Right lung (tissue), 2 donors: ENCODE measurements at regions not wholly inside any gene's neighbourhood (a gene's known extent, or its start where the extent isn't known, plus 50 kb on each side); places are given as distances from the start of the nearest gene placed in this dataset.

Experiments used
- DNase-seq, 2 donors: peaks; one replicate each; pipeline ENCODE4 v3.0.0-alpha.2; 2013

DNA sequence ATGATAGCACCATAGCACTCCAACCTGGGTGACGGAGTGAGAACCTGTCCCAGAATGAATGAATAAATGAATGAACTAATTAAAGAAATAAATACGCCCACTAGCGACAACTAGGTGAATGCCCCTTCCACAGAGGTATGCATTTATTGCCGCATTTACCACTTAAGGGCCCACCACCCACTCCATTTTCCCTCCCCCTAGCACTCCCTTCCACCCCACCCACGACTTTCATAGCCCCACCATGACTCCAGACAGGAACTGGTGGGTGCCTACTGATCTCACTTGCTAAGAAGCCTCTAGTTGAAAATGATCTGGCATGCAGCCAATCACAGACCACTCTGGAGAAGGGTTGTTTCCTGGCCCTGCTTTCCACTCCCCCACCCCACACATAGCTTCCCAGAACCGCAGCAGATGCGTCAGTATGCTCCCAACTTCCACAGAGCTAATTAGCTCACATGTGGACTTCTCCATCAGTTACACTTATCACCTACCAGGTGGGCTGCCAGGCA is 167.6 kb downstream of the WT1 start:
- DNase-seq, result no peak

- no peak for DNase-seq
These were observed 161.4 kb downstream of the WT1 start for GRCh38 chr11:32273931-32274330.

DNA sequence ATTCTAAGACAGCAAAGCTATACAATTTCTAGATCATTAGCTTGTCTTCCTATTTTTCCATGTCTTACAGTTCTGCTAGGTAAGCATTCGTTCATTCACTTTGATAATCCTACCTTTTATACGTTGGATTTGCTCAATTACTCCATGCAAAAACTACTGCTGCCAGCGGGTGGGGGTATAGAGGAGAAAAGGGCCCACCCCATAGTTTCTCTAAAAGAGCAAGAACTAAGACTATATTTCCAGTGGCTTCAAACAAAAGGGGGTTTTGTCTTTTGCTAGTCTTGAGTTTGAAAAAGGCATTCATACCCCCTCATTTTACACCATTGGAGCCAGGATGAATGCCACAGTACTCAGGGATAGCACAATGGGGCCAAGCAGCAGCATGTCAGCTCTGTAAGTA is 155.7 kb downstream of the WT1 start:
- no peak for DNase-seq

- DNase-seq, result no peak
These were observed 155.0 kb downstream of the WT1 start for GRCh38 chr11:32280339-32280738.

GRCh38 chr11:32288276-32288675 is 147.1 kb downstream of the WT1 start:
- no peak for DNase-seq

DNA sequence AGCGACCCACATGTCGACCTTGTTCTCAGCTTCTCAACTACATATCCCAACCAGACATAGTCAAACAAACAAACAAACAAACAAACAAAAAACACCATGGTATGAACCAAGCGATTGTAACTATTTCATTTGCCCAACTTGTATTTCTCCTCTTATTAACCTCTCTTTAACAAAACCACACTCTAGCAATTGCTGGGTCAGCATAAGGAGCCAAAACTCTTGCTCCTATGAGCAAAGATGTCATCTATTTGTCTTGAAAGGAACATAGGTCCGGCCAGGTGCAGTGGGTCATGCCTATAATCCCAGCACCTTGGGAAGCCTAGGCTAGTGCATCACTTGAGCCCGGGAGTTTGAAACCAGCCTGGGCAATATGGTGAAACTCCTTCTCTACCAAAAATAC is 145.6 kb downstream of the WT1 start:
- DNase-seq, result no peak

DNA sequence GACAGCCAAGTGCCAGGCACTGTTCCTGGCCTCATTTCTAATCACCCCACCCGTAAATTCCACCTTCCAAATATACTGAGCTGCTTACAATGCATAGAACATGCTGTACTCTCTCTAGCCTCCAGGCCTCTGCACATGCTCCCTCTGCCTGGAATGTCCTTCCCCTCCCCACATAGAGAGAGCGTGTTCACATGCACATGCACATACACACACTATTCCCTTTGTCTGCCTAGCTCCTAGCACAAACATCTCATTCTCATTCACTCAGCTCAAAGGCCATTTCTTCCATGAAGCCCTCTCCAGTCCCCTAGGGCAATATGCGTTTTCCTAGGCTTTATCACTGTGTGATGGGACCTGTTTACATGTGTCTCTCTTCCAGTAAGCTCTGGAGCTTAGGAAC is 144.6 kb downstream of the WT1 start:
- no peak for DNase-seq

DNA sequence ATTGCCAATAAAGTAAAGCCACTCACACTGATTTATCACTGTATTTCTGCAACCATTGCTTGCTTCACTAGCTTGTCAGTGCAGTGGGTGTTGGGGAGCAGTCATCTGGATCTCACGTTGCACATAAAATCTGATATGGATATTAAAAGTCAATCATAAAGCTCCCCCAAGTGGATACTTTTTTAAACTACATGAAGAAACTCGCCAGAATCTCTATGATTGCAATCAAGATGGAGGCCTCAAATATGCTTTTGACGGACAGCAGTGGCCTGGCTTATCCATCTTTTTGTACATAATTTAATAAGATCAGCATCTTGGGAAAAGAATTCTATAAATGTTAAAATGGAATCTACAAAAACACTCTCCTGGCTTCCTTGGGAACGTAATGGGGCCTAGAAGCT is 137.7 kb downstream of the WT1 start:
- peak; percentile 42 to 61 for DNase-seq

- DNase-seq, result no peak
These were observed 132.5 kb downstream of the WT1 start for GRCh38 chr11:32302826-32303225.

DNA sequence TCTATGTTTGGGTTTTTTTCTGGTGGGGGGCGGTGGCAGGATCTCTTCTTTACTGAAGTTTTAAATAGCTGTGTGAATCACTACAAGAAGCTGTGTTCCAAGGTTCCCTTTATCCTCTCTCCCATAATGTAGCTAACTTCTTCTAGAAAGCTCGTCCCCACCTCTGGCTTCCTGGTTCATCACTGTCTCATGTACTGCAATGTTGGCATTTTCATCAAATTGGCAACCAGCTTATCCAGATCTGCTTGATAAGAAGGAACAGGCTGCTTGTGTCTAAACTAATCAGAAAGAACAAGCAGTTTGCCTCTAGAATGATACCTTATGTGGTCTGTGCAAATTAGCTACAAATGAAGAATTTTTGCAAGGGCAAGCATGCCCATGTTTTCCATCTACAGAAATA is 130.8 kb downstream of the WT1 start:
- no peak for DNase-seq

DNA sequence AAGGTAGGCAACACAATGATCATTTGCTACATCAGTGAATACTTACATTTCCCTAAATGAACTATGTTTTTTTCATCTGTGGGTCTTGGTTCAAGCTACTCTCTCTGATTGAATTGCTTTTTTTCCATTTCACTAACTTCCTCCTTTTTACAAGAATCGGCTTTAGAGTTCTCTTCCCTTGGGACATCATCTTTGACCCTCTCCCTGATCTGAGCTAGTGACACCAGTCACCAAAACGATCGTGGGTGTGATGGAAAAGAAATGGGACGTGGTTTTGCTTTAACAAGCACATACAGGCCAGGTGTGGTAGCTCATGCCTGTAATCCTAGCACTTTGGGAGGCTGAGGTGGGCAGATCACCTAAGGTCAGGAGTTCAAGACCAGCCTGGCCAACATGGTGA is 129.9 kb downstream of the WT1 start:
- DNase-seq, result no peak

GRCh38 chr11:32307471-32307870 is 127.9 kb downstream of the WT1 start:
- no peak for DNase-seq

- DNase-seq, result no peak
These were observed 127.4 kb downstream of the WT1 start for GRCh38 chr11:32307913-32308312.

DNA sequence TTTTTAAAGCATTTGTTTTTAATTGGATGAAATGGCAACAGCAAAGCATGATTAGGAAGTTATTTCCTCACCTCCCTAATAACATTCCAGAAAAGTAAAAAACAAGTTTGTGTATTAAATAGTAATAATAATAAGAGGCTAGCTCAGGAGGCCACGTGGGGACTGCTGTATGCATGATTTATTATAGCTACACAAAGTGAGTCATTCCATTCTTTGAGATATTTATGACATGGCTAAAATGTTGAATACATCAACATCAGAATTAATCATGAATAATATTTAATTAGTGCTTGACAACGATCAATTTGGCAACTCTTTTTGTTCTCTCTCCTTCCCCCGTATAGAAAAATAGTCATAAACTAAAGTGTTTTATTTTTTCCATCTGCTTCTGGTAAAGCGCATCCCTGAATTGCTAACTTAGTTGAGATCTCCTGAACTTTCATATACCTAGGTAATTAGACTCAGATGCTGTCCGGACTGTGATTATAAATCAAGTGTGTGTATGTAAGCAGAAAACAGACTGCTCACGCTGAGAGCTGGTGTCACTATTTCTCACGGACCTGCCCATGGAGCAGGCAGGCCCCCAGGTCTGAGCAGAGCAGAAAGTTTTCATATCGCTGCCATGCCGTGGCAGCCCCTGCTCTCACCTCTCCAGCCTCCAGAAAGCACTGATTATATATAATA is 125.7 kb downstream of the WT1 start:
- DNase-seq, result no peak

DNA sequence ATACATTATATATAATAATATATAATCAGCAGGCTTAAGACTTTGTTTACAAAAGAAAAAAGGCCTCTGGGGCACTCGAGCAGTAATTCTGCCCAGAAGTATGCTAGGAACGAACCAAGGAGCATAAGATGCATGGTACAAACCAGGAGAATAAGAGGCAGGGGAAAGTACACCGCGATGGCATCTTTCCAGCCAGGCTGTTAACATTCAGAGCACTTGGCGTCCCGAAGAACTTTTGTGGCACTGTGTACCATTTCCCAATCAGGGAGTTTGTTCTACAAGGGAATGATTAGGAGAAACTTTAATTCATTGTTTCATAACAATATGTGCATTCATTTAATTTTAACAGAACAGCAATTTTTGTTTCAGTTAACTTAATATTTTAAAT is 125.1 kb downstream of the WT1 start:
- DNase-seq, result no peak

DNA sequence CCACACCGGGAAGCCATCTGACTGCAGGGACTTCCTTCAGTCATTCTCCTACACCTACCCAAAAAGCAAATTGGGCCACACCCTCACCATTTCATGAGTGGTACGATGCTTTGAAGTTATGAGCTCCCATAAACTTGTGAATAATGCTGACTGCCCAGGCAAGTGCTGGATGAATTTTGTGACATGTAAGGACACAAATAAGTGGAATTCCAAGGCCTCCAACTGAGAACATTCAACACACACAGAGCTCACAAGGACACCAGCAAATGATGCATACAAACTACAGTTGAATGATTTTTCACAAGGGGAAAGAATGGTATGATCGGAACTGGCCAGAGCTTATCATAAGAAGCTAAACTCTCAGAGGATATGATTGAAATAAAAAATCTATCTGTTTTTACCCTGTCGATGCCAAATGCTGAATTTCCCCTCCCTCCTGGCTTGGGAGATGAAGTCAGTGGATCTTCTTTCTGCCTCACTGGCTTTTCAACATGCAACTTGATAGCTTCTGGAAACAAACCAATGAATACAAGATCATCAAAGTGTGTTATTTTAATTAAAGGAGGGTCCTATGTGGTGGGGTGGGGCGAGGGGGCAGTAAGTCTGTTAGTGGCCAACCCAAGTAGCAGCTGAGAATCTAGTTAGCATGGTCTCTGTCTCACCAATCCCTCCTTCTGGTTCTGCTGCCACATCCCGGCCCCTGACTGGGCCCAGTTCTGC is 123.8 kb downstream of the WT1 start:
- DNase-seq, result no peak

- DNase-seq, result no peak
These were observed 123.0 kb downstream of the WT1 start for GRCh38 chr11:32312206-32312817.

- no peak for DNase-seq
These were observed 122.4 kb downstream of the WT1 start for GRCh38 chr11:32312865-32313403.

- no peak for DNase-seq
These were observed 121.9 kb downstream of the WT1 start for GRCh38 chr11:32313477-32313876.

DNA sequence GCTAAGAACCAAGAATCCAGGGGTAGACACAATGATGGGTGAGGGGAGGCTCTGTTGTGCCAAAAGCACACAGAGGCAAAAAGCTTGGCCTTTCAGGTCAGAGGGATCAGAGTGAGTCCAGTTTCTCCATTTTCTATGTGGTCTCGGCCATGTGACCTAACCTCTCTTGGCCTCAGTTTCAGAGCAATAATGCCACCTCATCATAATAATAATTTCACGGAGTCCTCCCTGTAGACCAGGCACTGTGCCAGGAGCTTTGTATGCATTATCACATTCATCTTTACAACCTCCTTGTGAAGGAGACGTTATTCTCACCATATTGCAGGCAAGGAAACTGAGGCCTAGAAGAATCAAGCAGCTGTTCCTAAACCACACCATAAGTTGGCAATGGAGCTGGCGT is 120.2 kb downstream of the WT1 start:
- DNase-seq, result no peak

DNA sequence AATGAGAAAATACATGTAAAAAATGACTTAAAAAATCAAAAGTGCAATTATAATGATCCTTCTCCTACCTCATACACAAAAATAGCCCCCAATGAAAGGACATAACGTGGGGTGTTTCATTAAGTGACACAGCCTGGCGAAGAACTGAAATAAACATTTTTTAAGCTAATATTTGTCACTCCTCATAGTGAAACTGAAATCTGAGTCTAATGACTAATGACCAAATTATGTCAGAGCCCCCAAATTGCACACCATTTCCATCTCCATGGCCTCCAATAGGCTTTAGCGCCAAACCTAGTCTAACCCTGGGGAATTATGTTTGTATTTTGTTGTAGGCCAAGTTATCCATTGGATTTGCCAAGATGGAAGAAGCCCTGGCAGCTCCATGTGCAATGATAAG is 119.1 kb downstream of the WT1 start:
- DNase-seq, result no peak

DNA sequence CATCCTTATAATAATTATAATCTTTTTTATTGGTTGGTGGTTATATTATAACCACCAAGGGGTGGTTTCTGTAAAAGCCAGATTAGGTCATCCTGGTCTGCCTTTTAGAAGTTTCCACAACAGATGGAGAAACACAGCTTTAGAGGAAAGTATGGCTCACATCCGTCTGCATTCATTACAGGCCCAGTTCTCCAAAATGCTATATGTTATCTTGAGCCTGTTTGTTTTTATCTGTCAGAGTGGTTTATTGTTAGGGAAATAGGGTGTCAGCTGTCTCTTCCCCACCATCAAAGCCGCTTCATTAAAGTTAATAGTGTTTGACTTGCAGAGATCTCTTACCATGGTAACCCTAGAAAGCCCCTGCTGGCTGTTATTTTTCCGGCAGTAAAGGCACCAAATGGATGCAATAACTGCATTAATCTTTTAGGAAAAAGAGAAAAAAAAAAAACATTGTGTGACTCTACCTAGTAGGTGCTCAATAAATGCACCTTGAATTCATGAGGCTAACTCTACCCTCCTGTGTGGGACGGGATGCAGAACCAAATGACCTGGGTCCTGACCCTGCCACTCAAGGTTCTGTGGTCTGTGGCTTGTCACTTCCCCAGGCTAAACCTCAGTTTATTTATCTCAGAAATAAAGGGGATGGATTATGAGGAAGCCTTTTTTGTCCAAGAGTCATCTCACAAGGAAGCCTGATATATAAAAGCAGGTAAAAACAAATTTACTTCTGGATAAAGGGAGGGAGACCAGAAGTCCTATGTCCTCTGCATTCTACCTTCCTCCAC is 118.3 kb downstream of the WT1 start:
- no peak for DNase-seq
